ENCODE measurements at regions not wholly inside any gene's neighbourhood (a gene's known extent, or its start where the extent isn't known, plus 50 kb on each side); places are given as distances from the start of the nearest gene placed in this dataset.

- Histone ChIP-seq H3K27ac (no peak overlapping the region), H3K9me2 (replicated peaks; ENCODE audit: insufficient read depth) (no peaks in the 10 kb centered on the region), H3K4me3 (no peak overlapping the region), H4K20me1 (ENCODE audit: insufficient read depth, poor library complexity, severe bottlenecking) (no peaks in the 10 kb centered on the region), H3K79me2 (no peaks in the 10 kb centered on the region), H3K9me3 (ENCODE audit: low read depth) (no peaks in the 10 kb centered on the region), H3K36me3 (replicated peaks; ENCODE audit: insufficient read depth, low read depth) (no peaks in the 10 kb centered on the region), H2AFZ (no peak overlapping the region), H3K27me3 (no peaks in the 10 kb centered on the region), H3K4me1 (ENCODE audit: insufficient read depth) (no peaks in the 10 kb centered on the region), H3K4me2 (no peak overlapping the region)
- no peak for DNase-seq (ENCODE audit: low spot score)
- whole genome bisulfite sequencing (ENCODE audit: low lambda C conversion rate, missing lambda C conversion rate) = 79% methylated on average over 6 of the region's 6 CpGs
- TF ChIP-seq EZH2 (IDR thresholded peaks at IDR 0.05; ENCODE audit: borderline replicate concordance) = no peak
- no peak for TF ChIP-seq EZH2phosphoT487 (IDR thresholded peaks at IDR 0.05; ENCODE audit: low read depth, severe bottlenecking, unreplicated experiment)
- TF ChIP-seq CTCF (IDR thresholded peaks at IDR 0.05; ENCODE audit: poor library complexity) = no peak
These were observed 356.7 kb upstream of the GATB start for GRCh38 chr4:152117520-152117919.

- no peak overlapping the region for H3K27ac ChIP-seq
- no peaks in the 10 kb centered on the region for H4K20me1 ChIP-seq (ENCODE audit: insufficient read depth, poor library complexity, severe bottlenecking)
- no peak for DNase-seq (ENCODE audit: low spot score)
- H3K9me3 ChIP-seq (ENCODE audit: low read depth) = no peaks in the 10 kb centered on the region
- H3K79me2 ChIP-seq = no peaks in the 10 kb centered on the region
- no peaks in the 10 kb centered on the region for H3K9me2 ChIP-seq (replicated peaks; ENCODE audit: insufficient read depth)
- WGBS (ENCODE audit: low lambda C conversion rate, missing lambda C conversion rate) = 86% methylated on average over 3 of the region's 3 CpGs
- no peak overlapping the region for H3K4me2 ChIP-seq
- no peaks in the 10 kb centered on the region for H3K4me1 ChIP-seq (ENCODE audit: insufficient read depth)
- no peaks in the 10 kb centered on the region for H3K27me3 ChIP-seq
- H3K4me3 ChIP-seq = no peak overlapping the region
- no peaks in the 10 kb centered on the region for H3K36me3 ChIP-seq (replicated peaks; ENCODE audit: insufficient read depth, low read depth)
- TF ChIP-seq EZH2 (IDR thresholded peaks at IDR 0.05; ENCODE audit: borderline replicate concordance) = no peak
- TF ChIP-seq EZH2phosphoT487 (IDR thresholded peaks at IDR 0.05; ENCODE audit: low read depth, severe bottlenecking, unreplicated experiment) = no peak
- no peak for TF ChIP-seq CTCF (IDR thresholded peaks at IDR 0.05; ENCODE audit: poor library complexity)
- no peak overlapping the region for H2AFZ ChIP-seq
These were observed 356.2 kb upstream of the GATB start for GRCh38 chr4:152117054-152117453.

- Histone ChIP-seq H3K9me3 (ENCODE audit: low read depth) (no peaks in the 10 kb centered on the region), H3K79me2 (no peaks in the 10 kb centered on the region), H3K27me3 (no peaks in the 10 kb centered on the region), H2AFZ (no peak overlapping the region), H3K27ac (no peak overlapping the region), H3K9me2 (replicated peaks; ENCODE audit: insufficient read depth) (no peaks in the 10 kb centered on the region), H3K4me1 (ENCODE audit: insufficient read depth) (no peaks in the 10 kb centered on the region), H3K4me2 (no peak overlapping the region), H4K20me1 (ENCODE audit: insufficient read depth, poor library complexity, severe bottlenecking) (no peaks in the 10 kb centered on the region), H3K36me3 (replicated peaks; ENCODE audit: insufficient read depth, low read depth) (no peaks in the 10 kb centered on the region), H3K4me3 (no peak overlapping the region)
- WGBS (ENCODE audit: low lambda C conversion rate, missing lambda C conversion rate) = 90% methylated on average over 8 of the region's 8 CpGs
- DNase-seq (ENCODE audit: low spot score) = no peak
- TF ChIP-seq EZH2 (IDR thresholded peaks at IDR 0.05; ENCODE audit: borderline replicate concordance) (no peak), EZH2phosphoT487 (IDR thresholded peaks at IDR 0.05; ENCODE audit: low read depth, severe bottlenecking, unreplicated experiment) (no peak), CTCF (IDR thresholded peaks at IDR 0.05; ENCODE audit: poor library complexity) (no peak)
These were observed 355.0 kb upstream of the GATB start for GRCh38 chr4:152115794-152116193.

GRCh38 chr4:152115118-152115517 is 354.3 kb upstream of the GATB start:
- no peaks in the 10 kb centered on the region for H3K27me3 ChIP-seq
- no peaks in the 10 kb centered on the region for H3K9me2 ChIP-seq (replicated peaks; ENCODE audit: insufficient read depth)
- H3K9me3 ChIP-seq (ENCODE audit: low read depth) = no peaks in the 10 kb centered on the region
- no peaks in the 10 kb centered on the region for H4K20me1 ChIP-seq (ENCODE audit: insufficient read depth, poor library complexity, severe bottlenecking)
- H3K4me3 ChIP-seq = no peak overlapping the region
- 80% methylated on average over 3 of the region's 3 CpGs for WGBS (ENCODE audit: low lambda C conversion rate, missing lambda C conversion rate)
- no peak overlapping the region for H2AFZ ChIP-seq
- H3K27ac ChIP-seq = no peak overlapping the region
- no peaks in the 10 kb centered on the region for H3K79me2 ChIP-seq
- no peaks in the 10 kb centered on the region for H3K4me1 ChIP-seq (ENCODE audit: insufficient read depth)
- H3K4me2 ChIP-seq = no peak overlapping the region
- H3K36me3 ChIP-seq (replicated peaks; ENCODE audit: insufficient read depth, low read depth) = no peaks in the 10 kb centered on the region
- TF ChIP-seq EZH2 (IDR thresholded peaks at IDR 0.05; ENCODE audit: borderline replicate concordance) (no peak), CTCF (IDR thresholded peaks at IDR 0.05; ENCODE audit: poor library complexity) (no peak), EZH2phosphoT487 (IDR thresholded peaks at IDR 0.05; ENCODE audit: low read depth, severe bottlenecking, unreplicated experiment) (no peak)
- no peak for DNase-seq (ENCODE audit: low spot score)

Data from hepatocyte (in vitro differentiated cells).